GM12878 (cell line): ENCODE measurements at regions not wholly inside any gene's neighbourhood (a gene's known extent, or its start where the extent isn't known, plus 50 kb on each side); places are given as distances from the start of the nearest gene placed in this dataset.

Source experiments
- ATAC-seq: fragments of 200-7000 bp; cut with Tn5 transposase; 3 replicates; pipeline ENCODE4 v1.9.1; 2020; ENCODE audit warnings: mild to moderate bottlenecking, moderate library complexity
- BruUV-seq: library from RNA; stranded (reverse); fragments of 400-500 nt; replicated peaks from 2 replicates; lab custom pipeline; 2021; lab: Mats Ljungman, UMichigan
- CTCF ChIA-PET: fragments of 300-600 bp; sonication (Branson Sonifier 250); formaldehyde crosslinking; extraction: SDS; loops from one replicate; lab custom pipeline; 2021; ENCODE audit warnings: inconsistent platforms; lab: Yijun Ruan, JAX
- POLR2A ChIA-PET: fragments of 350-600 bp; formaldehyde crosslinking; extraction: SDS; loops from one replicate; lab custom pipeline; 2021; ENCODE audit warnings: inconsistent platforms; lab: Charles Lee
- RAD21 ChIA-PET: fragments of 300-600 bp; sonication (Branson Sonifier 250); formaldehyde crosslinking; loops from one replicate; lab custom pipeline; 2023; ENCODE audit warnings: antibody characterized with exemption; ENCODE audit not compliant: unreplicated experiment; lab: Charles Lee
- SMC1A ChIA-PET: fragments of 300-600 bp; sonication (Branson Sonifier 250); formaldehyde crosslinking; loops from one replicate; lab custom pipeline; 2023; ENCODE audit not compliant: unreplicated experiment, uncharacterized antibody; lab: Charles Lee
- DNase-seq: peaks from one replicate; pipeline ENCODE4 v3.0.0-alpha.2; 2011; ENCODE audit warnings: low read depth, low spot score
- FAIRE-seq: peaks from 3 replicates; lab custom pipeline; 2011; peaks lifted over from hg19 to GRCh38; lab: Jason Lieb, UNC
- H2AFZ ChIP-seq: 2 replicates; pipeline ENCODE4 v1.6.0; 2011; ENCODE audit warnings: low read depth, low read length, control low read depth; ENCODE audit not compliant: control insufficient read depth
- H3K27ac ChIP-seq: 2 replicates; pipeline ENCODE4 v1.5.1; 2011; ENCODE audit warnings: control low read depth; ENCODE audit not compliant: control insufficient read depth, insufficient read depth
- H3K27me3 ChIP-seq, 2 experiments: replicated peaks in 1 of 2; 2 replicates each; pipeline versions ENCODE4 v1.6.0 to v1.6.1; 2011; ENCODE audit warnings: low read length in 1 of 2; ENCODE audit not compliant: control insufficient read depth in 2 of 2, insufficient read depth in 2 of 2
- H3K36me3 ChIP-seq, 2 experiments: 2 replicates each; pipeline ENCODE4 v1.5.1; 2011; ENCODE audit warnings: low read length in 1 of 2; ENCODE audit not compliant: control insufficient read depth in 2 of 2, insufficient read depth in 2 of 2
- H3K4me1 ChIP-seq: 2 replicates; pipeline ENCODE4 v1.6.1; 2011; ENCODE audit warnings: mild to moderate bottlenecking, low read length, moderate library complexity, mixed read lengths; ENCODE audit not compliant: control insufficient read depth, insufficient read depth
- H3K4me2 ChIP-seq: 2 replicates; pipeline ENCODE4 v1.6.0; 2011; ENCODE audit warnings: control low read depth; ENCODE audit not compliant: control insufficient read depth, insufficient read depth
- H3K4me3 ChIP-seq: fragments of 200-600 bp; sonication (generic); 2 replicates; pipeline ENCODE4 v1.5.1; 2016
- H3K79me2 ChIP-seq: 2 replicates; pipeline ENCODE4 v1.6.0; 2011; ENCODE audit warnings: low read length; ENCODE audit not compliant: control insufficient read depth, insufficient read depth
- H3K9ac ChIP-seq: 2 replicates; pipeline ENCODE4 v1.8.0; 2011; ENCODE audit warnings: low read length, control low read depth, mixed read lengths; ENCODE audit not compliant: control insufficient read depth, insufficient read depth
- H3K9me3 ChIP-seq: replicated peaks from 3 replicates; pipeline ENCODE4 v1.5.1; 2011; ENCODE audit warnings: mild to moderate bottlenecking, low read length; ENCODE audit not compliant: control insufficient read depth, insufficient read depth
- H4K20me1 ChIP-seq: 2 replicates; pipeline ENCODE4 v1.6.0; 2011; ENCODE audit not compliant: control insufficient read depth, insufficient read depth
- CHD4 ChIP-seq: fragments of 200-600 bp; sonication (generic); IDR thresholded peaks from 2 replicates; pipeline ENCODE4 v1.6.1; 2016; ENCODE audit warnings: mild to moderate bottlenecking
- ESRRA ChIP-seq: IDR thresholded peaks from 2 replicates; pipeline ENCODE4 v1.6.1; 2012; ENCODE audit warnings: mild to moderate bottlenecking, low read length, improper control_type of control experiment
- FOS ChIP-seq: IDR thresholded peaks from 3 replicates; pipeline ENCODE4 v1.6.1; 2011; ENCODE audit warnings: borderline replicate concordance; ENCODE audit not compliant: insufficient read length; ENCODE audit errors: extremely low read depth
- FOXM1 ChIP-seq: IDR thresholded peaks from 2 replicates; pipeline ENCODE4 v1.6.1; 2012; ENCODE audit warnings: low read depth, mild to moderate bottlenecking, inconsistent platforms, low read length, moderate library complexity
- NFYA ChIP-seq: IDR thresholded peaks from 2 replicates; pipeline ENCODE4 v1.6.1; 2011; ENCODE audit warnings: low read depth, mild to moderate bottlenecking, low read length, improper control_type of control experiment, borderline replicate concordance
- NR2F1 ChIP-seq: fragments of 450-650 bp; conservative IDR thresholded peaks from 2 replicates; pipeline ENCODE4 v1.6.1; 2017; ENCODE audit warnings: mild to moderate bottlenecking
- SP1 ChIP-seq: IDR thresholded peaks from one replicate; pipeline ENCODE4 v1.6.1; 2011; ENCODE audit warnings: low read depth, low read length
- STAT1 ChIP-seq: fragments of 450-650 bp; conservative IDR thresholded peaks from 2 replicates; pipeline ENCODE4 v1.6.1; 2014; ENCODE audit warnings: antibody characterized with exemption, mild to moderate bottlenecking
- STAT3 ChIP-seq: IDR thresholded peaks from 2 replicates; pipeline ENCODE4 v1.6.1; 2011; ENCODE audit warnings: low read depth, low read length, improper control_type of control experiment
- WRNIP1 ChIP-seq: IDR thresholded peaks from 2 replicates; pipeline ENCODE4 v1.6.1; 2011; ENCODE audit warnings: low read depth, low read length, improper control_type of control experiment, borderline replicate concordance
- ZNF217 ChIP-seq: fragments of 450-650 bp; IDR thresholded peaks from 2 replicates; pipeline ENCODE4 v1.6.1; 2017; ENCODE audit warnings: antibody characterized with exemption, mild to moderate bottlenecking
- WGBS: methylation state at CpG from one replicate; pipeline ENCODE4 v1.1.6; 2016; ENCODE audit warnings: low lambda C conversion rate; ENCODE audit not compliant: insufficient replicate concordance, insufficient coverage; ENCODE audit errors: missing lambda C conversion rate; 5-methylcytosine and 5-hydroxymethylcytosine counted together
- in situ Hi-C: fragments of 300-500 bp; cut with MboI; formaldehyde crosslinking; loops from 9 replicates; pipeline ENCODE4 v1.14.3; 2018; ENCODE audit warnings: mixed read lengths
- intact Hi-C: fragments of 100-400 bp; cut with micrococcal nuclease; formaldehyde crosslinking; loops from one replicate; pipeline ENCODE4 v1.14.2; 2022; ENCODE audit not compliant: unreplicated experiment
- TF ChIP-seq, protein P1 (sequence below): fragments of 450-650 bp; IDR thresholded peaks from 2 replicates; pipeline ENCODE4 v1.6.1; 2017; ENCODE audit warnings: antibody characterized with exemption, mild to moderate bottlenecking, moderate library complexity
- TF ChIP-seq, protein P2 (sequence below): fragments of 450-650 bp; IDR thresholded peaks from 2 replicates; pipeline ENCODE4 v1.6.1; 2016; ENCODE audit warnings: mild to moderate bottlenecking, moderate library complexity, borderline replicate concordance
- TF ChIP-seq, protein P3 (sequence below): fragments of 450-650 bp; formaldehyde crosslinking; IDR thresholded peaks from 2 replicates; pipeline ENCODE4 v1.5.0; 2022; ENCODE audit warnings: mild to moderate bottlenecking, missing genetic modification characterization

DNA sequence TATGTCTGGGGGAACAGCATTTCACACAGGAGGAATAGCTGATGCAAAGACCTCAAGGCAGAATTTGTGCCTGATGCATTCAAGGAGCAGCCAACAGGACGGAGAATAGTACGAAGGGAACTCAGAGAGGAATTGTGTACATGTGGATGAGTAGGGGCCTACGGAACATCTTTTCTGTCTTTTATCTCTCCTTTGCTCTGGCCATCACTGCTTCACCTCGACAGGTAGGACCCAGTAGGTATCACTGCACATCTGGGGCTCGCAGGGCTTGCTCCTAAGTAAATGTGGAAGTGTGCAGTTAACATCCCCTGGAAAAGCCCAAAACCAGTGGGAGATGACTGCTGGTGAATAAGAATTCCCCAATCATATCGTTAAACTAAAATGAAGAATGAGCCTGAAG, 56.4 kb upstream of the POU1F1 start:
- WGBS: 15% methylated on average over 6 of the region's 6 CpGs
- no peaks in the 10 kb centered on the region for H4K20me1 ChIP-seq
- no peak overlapping the region for H2AFZ ChIP-seq
- intact Hi-C loops: no loop called here
- no peak overlapping the region for H3K4me3 ChIP-seq
- no peaks in the 10 kb centered on the region for H3K27me3 ChIP-seq
- no peak for FAIRE-seq
- ChIA-PET POLR2A (no interaction called here), CTCF (interaction anchor here (1.9 kb wide), 1 partner anchor 18 kb away, joined by 7 read pairs; no protein-coding TSS in a partner anchor), RAD21 (no interaction called here), SMC1A (interaction anchor here (2.3 kb wide), 1 partner anchor 19 kb away, joined by 7 read pairs; no protein-coding TSS in a partner anchor)
- H3K4me2 ChIP-seq: no peak overlapping the region
- H3K9ac ChIP-seq: no peak overlapping the region
- no peak; the same call in 2 of the 3 replicates for ATAC-seq
- H3K9me3 ChIP-seq: no peaks in the 10 kb centered on the region
- H3K36me3 ChIP-seq: no peaks in the 10 kb centered on the region
- H3K4me1 ChIP-seq: no peaks in the 10 kb centered on the region
- no peak overlapping the region for H3K27ac ChIP-seq
- BruUV-seq: no TSS peak
- no peaks in the 10 kb centered on the region for H3K79me2 ChIP-seq
- no peak for DNase-seq
- TF ChIP-seq, protein P1, sequence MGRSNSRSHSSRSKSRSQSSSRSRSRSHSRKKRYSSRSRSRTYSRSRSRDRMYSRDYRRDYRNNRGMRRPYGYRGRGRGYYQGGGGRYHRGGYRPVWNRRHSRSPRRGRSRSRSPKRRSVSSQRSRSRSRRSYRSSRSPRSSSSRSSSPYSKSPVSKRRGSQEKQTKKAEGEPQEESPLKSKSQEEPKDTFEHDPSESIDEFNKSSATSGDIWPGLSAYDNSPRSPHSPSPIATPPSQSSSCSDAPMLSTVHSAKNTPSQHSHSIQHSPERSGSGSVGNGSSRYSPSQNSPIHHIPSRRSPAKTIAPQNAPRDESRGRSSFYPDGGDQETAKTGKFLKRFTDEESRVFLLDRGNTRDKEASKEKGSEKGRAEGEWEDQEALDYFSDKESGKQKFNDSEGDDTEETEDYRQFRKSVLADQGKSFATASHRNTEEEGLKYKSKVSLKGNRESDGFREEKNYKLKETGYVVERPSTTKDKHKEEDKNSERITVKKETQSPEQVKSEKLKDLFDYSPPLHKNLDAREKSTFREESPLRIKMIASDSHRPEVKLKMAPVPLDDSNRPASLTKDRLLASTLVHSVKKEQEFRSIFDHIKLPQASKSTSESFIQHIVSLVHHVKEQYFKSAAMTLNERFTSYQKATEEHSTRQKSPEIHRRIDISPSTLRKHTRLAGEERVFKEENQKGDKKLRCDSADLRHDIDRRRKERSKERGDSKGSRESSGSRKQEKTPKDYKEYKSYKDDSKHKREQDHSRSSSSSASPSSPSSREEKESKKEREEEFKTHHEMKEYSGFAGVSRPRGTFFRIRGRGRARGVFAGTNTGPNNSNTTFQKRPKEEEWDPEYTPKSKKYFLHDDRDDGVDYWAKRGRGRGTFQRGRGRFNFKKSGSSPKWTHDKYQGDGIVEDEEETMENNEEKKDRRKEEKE: no peak
- TF ChIP-seq STAT3: no peak
- no peak for TF ChIP-seq NFYA
- no peak for TF ChIP-seq NR2F1
- no peak for TF ChIP-seq FOXM1
- TF ChIP-seq FOS: no peak
- TF ChIP-seq ZNF217: no peak
- TF ChIP-seq, protein P2, sequence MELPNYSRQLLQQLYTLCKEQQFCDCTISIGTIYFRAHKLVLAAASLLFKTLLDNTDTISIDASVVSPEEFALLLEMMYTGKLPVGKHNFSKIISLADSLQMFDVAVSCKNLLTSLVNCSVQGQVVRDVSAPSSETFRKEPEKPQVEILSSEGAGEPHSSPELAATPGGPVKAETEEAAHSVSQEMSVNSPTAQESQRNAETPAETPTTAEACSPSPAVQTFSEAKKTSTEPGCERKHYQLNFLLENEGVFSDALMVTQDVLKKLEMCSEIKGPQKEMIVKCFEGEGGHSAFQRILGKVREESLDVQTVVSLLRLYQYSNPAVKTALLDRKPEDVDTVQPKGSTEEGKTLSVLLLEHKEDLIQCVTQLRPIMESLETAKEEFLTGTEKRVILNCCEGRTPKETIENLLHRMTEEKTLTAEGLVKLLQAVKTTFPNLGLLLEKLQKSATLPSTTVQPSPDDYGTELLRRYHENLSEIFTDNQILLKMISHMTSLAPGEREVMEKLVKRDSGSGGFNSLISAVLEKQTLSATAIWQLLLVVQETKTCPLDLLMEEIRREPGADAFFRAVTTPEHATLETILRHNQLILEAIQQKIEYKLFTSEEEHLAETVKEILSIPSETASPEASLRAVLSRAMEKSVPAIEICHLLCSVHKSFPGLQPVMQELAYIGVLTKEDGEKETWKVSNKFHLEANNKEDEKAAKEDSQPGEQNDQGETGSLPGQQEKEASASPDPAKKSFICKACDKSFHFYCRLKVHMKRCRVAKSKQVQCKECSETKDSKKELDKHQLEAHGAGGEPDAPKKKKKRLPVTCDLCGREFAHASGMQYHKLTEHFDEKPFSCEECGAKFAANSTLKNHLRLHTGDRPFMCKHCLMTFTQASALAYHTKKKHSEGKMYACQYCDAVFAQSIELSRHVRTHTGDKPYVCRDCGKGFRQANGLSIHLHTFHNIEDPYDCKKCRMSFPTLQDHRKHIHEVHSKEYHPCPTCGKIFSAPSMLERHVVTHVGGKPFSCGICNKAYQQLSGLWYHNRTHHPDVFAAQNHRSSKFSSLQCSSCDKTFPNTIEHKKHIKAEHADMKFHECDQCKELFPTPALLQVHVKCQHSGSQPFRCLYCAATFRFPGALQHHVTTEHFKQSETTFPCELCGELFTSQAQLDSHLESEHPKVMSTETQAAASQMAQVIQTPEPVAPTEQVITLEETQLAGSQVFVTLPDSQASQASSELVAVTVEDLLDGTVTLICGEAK: no peak
- no peak for TF ChIP-seq CHD4
- no peak for TF ChIP-seq SP1
- TF ChIP-seq, protein P3, sequence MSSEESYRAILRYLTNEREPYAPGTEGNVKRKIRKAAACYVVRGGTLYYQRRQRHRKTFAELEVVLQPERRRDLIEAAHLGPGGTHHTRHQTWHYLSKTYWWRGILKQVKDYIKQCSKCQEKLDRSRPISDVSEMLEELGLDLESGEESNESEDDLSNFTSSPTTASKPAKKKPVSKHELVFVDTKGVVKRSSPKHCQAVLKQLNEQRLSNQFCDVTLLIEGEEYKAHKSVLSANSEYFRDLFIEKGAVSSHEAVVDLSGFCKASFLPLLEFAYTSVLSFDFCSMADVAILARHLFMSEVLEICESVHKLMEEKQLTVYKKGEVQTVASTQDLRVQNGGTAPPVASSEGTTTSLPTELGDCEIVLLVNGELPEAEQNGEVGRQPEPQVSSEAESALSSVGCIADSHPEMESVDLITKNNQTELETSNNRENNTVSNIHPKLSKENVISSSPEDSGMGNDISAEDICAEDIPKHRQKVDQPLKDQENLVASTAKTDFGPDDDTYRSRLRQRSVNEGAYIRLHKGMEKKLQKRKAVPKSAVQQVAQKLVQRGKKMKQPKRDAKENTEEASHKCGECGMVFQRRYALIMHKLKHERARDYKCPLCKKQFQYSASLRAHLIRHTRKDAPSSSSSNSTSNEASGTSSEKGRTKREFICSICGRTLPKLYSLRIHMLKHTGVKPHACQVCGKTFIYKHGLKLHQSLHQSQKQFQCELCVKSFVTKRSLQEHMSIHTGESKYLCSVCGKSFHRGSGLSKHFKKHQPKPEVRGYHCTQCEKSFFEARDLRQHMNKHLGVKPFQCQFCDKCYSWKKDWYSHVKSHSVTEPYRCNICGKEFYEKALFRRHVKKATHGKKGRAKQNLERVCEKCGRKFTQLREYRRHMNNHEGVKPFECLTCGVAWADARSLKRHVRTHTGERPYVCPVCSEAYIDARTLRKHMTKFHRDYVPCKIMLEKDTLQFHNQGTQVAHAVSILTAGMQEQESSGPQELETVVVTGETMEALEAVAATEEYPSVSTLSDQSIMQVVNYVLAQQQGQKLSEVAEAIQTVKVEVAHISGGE (CRISPR knock-in tag): no peak
- TF ChIP-seq ESRRA: no peak
- no peak for TF ChIP-seq WRNIP1
- TF ChIP-seq STAT1: no peak
- TF ChIP-seq, all 136 proteins: peak for 0
- in situ Hi-C loops: no loop called here
